Ovary (tissue), 7 donors: ENCODE measurements at regions not wholly inside any gene's neighbourhood (a gene's known extent, or its start where the extent isn't known, plus 50 kb on each side); places are given as distances from the start of the nearest gene placed in this dataset.

Experiments
- DNase-seq, 5 donors: peaks; one replicate each; pipeline ENCODE4 v3.0.0-alpha.2; 2019 to 2020
- H3K27ac ChIP-seq, 2 donors: fragments of 200-600 bp; one replicate each; pipeline versions ENCODE4 v1.5.1 to v1.8.0; 2019 to 2022
- H3K27me3 ChIP-seq: fragments of 200-600 bp; one replicate; pipeline ENCODE4 v1.8.0; 2022
- H3K36me3 ChIP-seq: fragments of 200-600 bp; sonication (generic); one replicate; pipeline ENCODE4 v1.5.1; 2019
- H3K4me1 ChIP-seq: one replicate; pipeline ENCODE4 v1.8.1; 2013; ENCODE audit warnings: mild to moderate bottlenecking, moderate library complexity; ENCODE audit not compliant: insufficient read depth
- H3K4me3 ChIP-seq: fragments of 200-600 bp; sonication (generic); one replicate; pipeline ENCODE4 v1.5.1; 2017
- H3K9me3 ChIP-seq, 2 donors: fragments of 200-600 bp in 1 of 2; sonication (generic) in 1 of 2; one replicate each; pipeline versions ENCODE4 v1.5.1 to v1.8.1; 2013 to 2019; ENCODE audit warnings: mild to moderate bottlenecking in 1 of 2, moderate library complexity in 1 of 2
- EP300 ChIP-seq: sonication (generic); formaldehyde crosslinking; IDR thresholded peaks from one replicate; pipeline ENCODE4 v1.6.1; 2017; ENCODE audit warnings: antibody characterized with exemption
- POLR2A ChIP-seq: fragments of 450-650 bp; IDR thresholded peaks from one replicate; pipeline ENCODE4 v1.6.1; 2017; ENCODE audit warnings: antibody characterized with exemption, mild to moderate bottlenecking, moderate library complexity
- WGBS, 3 donors: extraction: QIAGEN DNeasy Blood & Tissue Kit in 1 of 3; methylation state at CpG; one replicate each; pipeline versions ENCODE4 v1.1.5 to v1.1.7; 2013 to 2017; 5-methylcytosine and 5-hydroxymethylcytosine counted together
- intact Hi-C, 4 donors: fragments of 100-400 bp; cut with DNase I; formaldehyde crosslinking; loops; one replicate each; pipeline versions ENCODE4 v1.11.0 to v1.15.1; 2022 to 2023
- TF ChIP-seq, protein P1 (sequence below), 3 donors: fragments of 450-650 bp in 2 of 3; fragments of 200-600 bp in 1 of 3; IDR thresholded peaks; one replicate each; pipeline versions ENCODE4 v1.5.1 to v1.8.0; 2016 to 2022; ENCODE audit warnings: antibody characterized with exemption in 3 of 3, mild to moderate bottlenecking in 1 of 3
- donor health status: DM: no; HTN: no; CAD: no; lungs with moderate emphysema.
- donor health status: DM: no; HTN: no; CAD: no.
- donor health status: Bipolar disorder and iron deficiency.
- donor health status: DM: no; HTN: no; CAD: no.
- donor health status: DM: yes; HTN: yes; CAD: no.

DNA sequence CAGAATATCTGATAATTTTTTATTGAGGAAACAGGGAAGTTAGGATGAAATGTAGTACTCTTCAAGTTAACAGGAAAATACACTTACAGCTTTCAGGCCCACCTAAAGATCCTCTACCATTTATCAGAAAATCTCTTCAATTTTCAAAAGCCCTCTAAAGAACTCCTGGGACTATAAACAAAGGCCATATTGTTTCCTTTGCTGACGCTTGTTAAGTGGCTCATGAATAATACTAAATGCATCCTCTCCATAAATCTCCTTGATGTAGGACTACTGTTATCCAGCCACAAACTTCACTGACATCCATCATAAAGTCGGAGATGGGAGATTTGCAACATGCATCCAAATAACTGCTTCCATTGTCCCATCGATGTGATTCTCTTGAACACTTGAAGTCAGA, 326.5 kb downstream of the ZIC1 start:
- intact Hi-C loops, result no loop called here
- no peak for DNase-seq
- 55 to 77% (median 63%) methylated on average over 3 of the region's 3 CpGs for WGBS, 3 donors
- no peaks in the 10 kb centered on the region for H3K4me1 ChIP-seq
- no peaks in the 10 kb centered on the region for H3K9me3 ChIP-seq
- H3K4me3 ChIP-seq, result no peak overlapping the region
- TF ChIP-seq EP300, result no peak
- TF ChIP-seq POLR2A, result no peak
- TF ChIP-seq, protein P1, sequence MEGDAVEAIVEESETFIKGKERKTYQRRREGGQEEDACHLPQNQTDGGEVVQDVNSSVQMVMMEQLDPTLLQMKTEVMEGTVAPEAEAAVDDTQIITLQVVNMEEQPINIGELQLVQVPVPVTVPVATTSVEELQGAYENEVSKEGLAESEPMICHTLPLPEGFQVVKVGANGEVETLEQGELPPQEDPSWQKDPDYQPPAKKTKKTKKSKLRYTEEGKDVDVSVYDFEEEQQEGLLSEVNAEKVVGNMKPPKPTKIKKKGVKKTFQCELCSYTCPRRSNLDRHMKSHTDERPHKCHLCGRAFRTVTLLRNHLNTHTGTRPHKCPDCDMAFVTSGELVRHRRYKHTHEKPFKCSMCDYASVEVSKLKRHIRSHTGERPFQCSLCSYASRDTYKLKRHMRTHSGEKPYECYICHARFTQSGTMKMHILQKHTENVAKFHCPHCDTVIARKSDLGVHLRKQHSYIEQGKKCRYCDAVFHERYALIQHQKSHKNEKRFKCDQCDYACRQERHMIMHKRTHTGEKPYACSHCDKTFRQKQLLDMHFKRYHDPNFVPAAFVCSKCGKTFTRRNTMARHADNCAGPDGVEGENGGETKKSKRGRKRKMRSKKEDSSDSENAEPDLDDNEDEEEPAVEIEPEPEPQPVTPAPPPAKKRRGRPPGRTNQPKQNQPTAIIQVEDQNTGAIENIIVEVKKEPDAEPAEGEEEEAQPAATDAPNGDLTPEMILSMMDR (IDR thresholded peaks at IDR 0.05), result no peak
- H3K27me3 ChIP-seq, result no peaks in the 10 kb centered on the region
- no peak overlapping the region for H3K27ac ChIP-seq
- no peaks in the 10 kb centered on the region for H3K36me3 ChIP-seq

DNA sequence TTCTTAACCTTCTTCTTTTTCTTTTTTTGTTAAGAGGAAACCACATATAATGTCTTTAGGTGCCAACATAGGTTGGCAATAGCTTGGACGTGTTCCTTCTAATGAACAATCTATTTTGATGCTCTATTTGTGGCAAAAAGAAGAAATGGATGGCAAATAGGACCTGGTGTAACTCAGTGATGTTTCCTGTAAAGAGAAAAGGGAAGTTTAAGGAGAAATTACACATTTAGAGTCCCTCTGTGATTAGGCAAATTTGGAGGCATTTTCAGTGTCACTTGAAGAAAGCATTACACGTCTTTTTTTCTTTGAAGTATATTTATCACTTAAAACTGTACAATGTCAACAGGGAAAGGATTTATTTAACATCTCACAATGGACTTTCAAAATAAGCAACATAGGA, 327.1 kb downstream of the ZIC1 start:
- no peak overlapping the region for H3K4me3 ChIP-seq
- no peak for DNase-seq
- TF ChIP-seq, protein P1 (IDR thresholded peaks at IDR 0.05), result no peak
- TF ChIP-seq POLR2A (no peak), EP300 (no peak)
- H3K36me3 ChIP-seq, result no peaks in the 10 kb centered on the region
- no peaks in the 10 kb centered on the region for H3K9me3 ChIP-seq
- no peaks in the 10 kb centered on the region for H3K4me1 ChIP-seq
- H3K27ac ChIP-seq, result no peak overlapping the region
- WGBS, 3 donors, result 55 to 65% (median 62%) methylated on average over 2 of the region's 2 CpGs
- H3K27me3 ChIP-seq, result no peaks in the 10 kb centered on the region
- intact Hi-C loops, result no loop called here

- Histone ChIP-seq H3K4me3 (no peak overlapping the region), H3K27ac (no peak overlapping the region), H3K9me3 (no peaks in the 10 kb centered on the region), H3K4me1 (no peaks in the 10 kb centered on the region), H3K27me3 (no peaks in the 10 kb centered on the region), H3K36me3 (no peaks in the 10 kb centered on the region)
- no peak for TF ChIP-seq POLR2A
- TF ChIP-seq, protein P1 (IDR thresholded peaks at IDR 0.05), result no peak
- TF ChIP-seq EP300, result no peak
- DNase-seq, result no peak
- 78 to 80% (median 79%) methylated on average over 1 of the region's 1 CpG for WGBS, 3 donors
- intact Hi-C loops, result no loop called here
These were observed 328.2 kb downstream of the ZIC1 start for GRCh38 chr3:147737376-147737775.

DNA sequence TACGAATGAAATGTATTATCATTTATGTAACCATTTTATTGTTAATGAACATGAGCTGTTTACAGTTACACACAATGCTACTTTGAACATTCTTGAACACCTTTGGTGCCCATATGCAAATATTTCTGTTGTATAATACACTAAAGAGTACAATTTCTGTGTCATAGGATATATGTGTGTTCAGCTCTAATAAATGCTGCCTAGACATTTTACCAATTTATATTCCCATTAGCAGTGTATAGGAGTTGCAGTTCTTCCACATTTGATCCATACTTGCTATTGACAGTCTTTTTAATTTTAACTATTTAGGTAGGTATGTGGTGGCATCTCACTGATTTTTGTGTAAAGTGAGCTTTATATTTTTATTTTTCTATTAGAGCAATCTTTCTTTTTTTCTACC, 331.8 kb downstream of the ZIC1 start:
- H3K36me3 ChIP-seq, result no peaks in the 10 kb centered on the region
- H3K9me3 ChIP-seq, result no peaks in the 10 kb centered on the region
- no peak for TF ChIP-seq POLR2A
- no peak for TF ChIP-seq EP300
- TF ChIP-seq, protein P1 (IDR thresholded peaks at IDR 0.05), result no peak
- H3K27me3 ChIP-seq, result no peaks in the 10 kb centered on the region
- intact Hi-C loops, result no loop called here
- H3K4me1 ChIP-seq, result no peaks in the 10 kb centered on the region
- H3K27ac ChIP-seq, result no peak overlapping the region
- 59 to 75% (median 65%) methylated on average over 1 of the region's 1 CpG for WGBS, 3 donors
- H3K4me3 ChIP-seq, result no peak overlapping the region
- DNase-seq, result no peak

- intact Hi-C loops, result no loop called here
- no peak overlapping the region for H3K4me3 ChIP-seq
- WGBS, 3 donors, result 45 to 54% (median 45%) methylated on average over 2 of the region's 2 CpGs
These were observed 335.8 kb downstream of the ZIC1 start for GRCh38 chr3:147744967-147745366.

More at GRCh38 chr3:147744967-147745366, 335.8 kb downstream of the ZIC1 start:
- Histone ChIP-seq H3K27me3 (no peaks in the 10 kb centered on the region), H3K27ac (no peak overlapping the region), H3K36me3 (no peaks in the 10 kb centered on the region), H3K4me1 (no peaks in the 10 kb centered on the region), H3K9me3 (no peaks in the 10 kb centered on the region)
- TF ChIP-seq POLR2A (no peak), EP300 (no peak)
- DNase-seq, result no peak
